Caco-2 (cell line): ENCODE measurements at regions not wholly inside any gene's neighbourhood (a gene's known extent, or its start where the extent isn't known, plus 50 kb on each side); places are given as distances from the start of the nearest gene placed in this dataset.

Experiments used
- BruUV-seq: library from RNA; stranded (reverse); fragments of 400-500 nt; replicated peaks from 2 replicates; lab custom pipeline; 2021; lab: Mats Ljungman, UMichigan
- CTCF ChIA-PET: fragments of 300-600 bp; sonication (Branson Sonifier 250); formaldehyde crosslinking; loops from one replicate; lab custom pipeline; 2022; ENCODE audit warnings: antibody characterized with exemption; lab: Charles Lee
- POLR2A ChIA-PET: fragments of 300-600 bp; sonication (Branson Sonifier 250); formaldehyde crosslinking; loops from one replicate; lab custom pipeline; 2022; ENCODE audit warnings: antibody characterized with exemption; lab: Charles Lee
- DNase-seq, 2 experiments: peaks; one replicate each; pipeline versions ENCODE4 v3.0.0 to v3.0.0-alpha.2; 2020 to 2022
- H3K27me3 ChIP-seq: replicated peaks from 2 replicates; pipeline ENCODE4 v1.6.0; 2011; ENCODE audit warnings: low read length; ENCODE audit not compliant: control insufficient read depth, insufficient read depth
- H3K36me3 ChIP-seq: 2 replicates; pipeline ENCODE4 v1.5.1; 2011; ENCODE audit warnings: low read length; ENCODE audit not compliant: control insufficient read depth, insufficient read depth
- H3K4me1 ChIP-seq: fragments of 250-450 bp; sonication (Bioruptor Pico); 2 replicates; pipeline ENCODE4 v1.5.1; 2020; ENCODE audit warnings: mild to moderate bottlenecking
- H3K4me3 ChIP-seq: 2 replicates; pipeline ENCODE4 v1.5.1; 2011; ENCODE audit warnings: low read depth, mild to moderate bottlenecking, control low read depth, low read length
- H3K9me3 ChIP-seq: fragments of 250-450 bp; sonication (Bioruptor Pico); 2 replicates; pipeline ENCODE4 v1.5.1; 2020; ENCODE audit warnings: mild to moderate bottlenecking, moderate library complexity
- H3K27ac Mint-ChIP-seq: one replicate; pipeline ENCODE4 v1.8.0; 2022; ENCODE audit warnings: mixed read lengths; ENCODE audit not compliant: unreplicated experiment
- H3K27me3 Mint-ChIP-seq: one replicate; pipeline ENCODE4 v1.8.0; 2022; ENCODE audit warnings: mixed read lengths; ENCODE audit not compliant: insufficient read depth, unreplicated experiment
- H3K36me3 Mint-ChIP-seq: one replicate; pipeline ENCODE4 v1.8.0; 2022; ENCODE audit warnings: mild to moderate bottlenecking, mixed read lengths; ENCODE audit not compliant: insufficient read depth, unreplicated experiment
- H3K4me1 Mint-ChIP-seq: one replicate; pipeline ENCODE4 v1.8.0; 2022; ENCODE audit warnings: low read depth, mixed read lengths; ENCODE audit not compliant: unreplicated experiment
- H3K4me3 Mint-ChIP-seq: one replicate; pipeline ENCODE4 v1.8.0; 2022; ENCODE audit warnings: mild to moderate bottlenecking, moderate library complexity, mixed read lengths; ENCODE audit not compliant: unreplicated experiment
- H3K9me3 Mint-ChIP-seq: one replicate; pipeline ENCODE4 v1.8.0; 2022; ENCODE audit warnings: mixed read lengths; ENCODE audit not compliant: unreplicated experiment
- CTCF ChIP-seq, 2 experiments: fragments of 200-600 bp in 1 of 2; IDR thresholded peaks; 1 replicate in 1 of 2; 2 replicates in 1 of 2; pipeline versions ENCODE4 v1.5.1 to v1.8.0; 2011 to 2022; ENCODE audit warnings: antibody characterized with exemption in 1 of 2, control low read depth in 1 of 2, inconsistent platforms in 1 of 2, low read depth in 1 of 2, low read length in 1 of 2, mild to moderate bottlenecking in 1 of 2, moderate library complexity in 1 of 2; ENCODE audit not compliant: insufficient read depth in 1 of 2, severe bottlenecking in 1 of 2, unreplicated experiment in 1 of 2
- intact Hi-C: fragments of 100-400 bp; cut with micrococcal nuclease; formaldehyde crosslinking; loops from one replicate; pipeline ENCODE4 v1.10.0; 2022; ENCODE audit not compliant: unreplicated experiment

DNA sequence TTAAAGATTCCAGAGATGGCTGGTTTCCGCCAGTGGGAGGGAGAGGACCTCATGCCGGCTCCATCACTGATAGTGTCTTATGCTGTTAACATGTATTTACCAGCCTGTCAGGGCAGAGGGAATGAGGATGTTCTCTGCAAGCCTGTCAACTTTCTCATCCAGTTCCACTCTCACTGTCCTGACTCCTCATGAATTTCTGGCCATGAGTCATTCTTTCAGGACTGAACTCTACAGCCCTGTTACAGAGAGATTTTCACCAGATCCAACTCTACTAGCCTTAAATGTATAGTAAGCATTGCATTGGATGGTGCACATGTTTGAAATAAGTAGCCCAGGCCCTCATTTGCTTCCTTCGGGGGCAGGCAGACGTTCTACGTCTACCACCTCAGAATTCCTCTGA lies 387.7 kb downstream of the TMEM135 start:
- no peak for DNase-seq
- H3K4me1 Mint-ChIP-seq = no peaks in the 10 kb centered on the region
- TF ChIP-seq CTCF (IDR thresholded peaks at IDR 0.05; ENCODE audit: insufficient read depth in 1 of 2, low read depth in 1 of 2, low read length in 1 of 2, severe bottlenecking in 1 of 2, unreplicated experiment in 1 of 2) = no peak
- no peak overlapping the region for H3K27ac Mint-ChIP-seq
- H3K9me3 Mint-ChIP-seq = no peaks in the 10 kb centered on the region
- no peaks in the 10 kb centered on the region for H3K36me3 ChIP-seq
- BruUV-seq = no TSS peak
- intact Hi-C loops = no loop called here
- H3K4me3 Mint-ChIP-seq = no peak overlapping the region
- ChIA-PET CTCF (no interaction called here), POLR2A (no interaction called here)
- H3K9me3 ChIP-seq = no peaks in the 10 kb centered on the region
- H3K36me3 Mint-ChIP-seq = no peaks in the 10 kb centered on the region
- no peaks in the 10 kb centered on the region for H3K27me3 ChIP-seq
- H3K4me1 ChIP-seq = 0 out of 2 replicates have a peak, but pooled peaks cover 4% of the 10 kb centered on the region
- no peak overlapping the region for H3K4me3 ChIP-seq
- no peaks in the 10 kb centered on the region for H3K27me3 Mint-ChIP-seq

DNA sequence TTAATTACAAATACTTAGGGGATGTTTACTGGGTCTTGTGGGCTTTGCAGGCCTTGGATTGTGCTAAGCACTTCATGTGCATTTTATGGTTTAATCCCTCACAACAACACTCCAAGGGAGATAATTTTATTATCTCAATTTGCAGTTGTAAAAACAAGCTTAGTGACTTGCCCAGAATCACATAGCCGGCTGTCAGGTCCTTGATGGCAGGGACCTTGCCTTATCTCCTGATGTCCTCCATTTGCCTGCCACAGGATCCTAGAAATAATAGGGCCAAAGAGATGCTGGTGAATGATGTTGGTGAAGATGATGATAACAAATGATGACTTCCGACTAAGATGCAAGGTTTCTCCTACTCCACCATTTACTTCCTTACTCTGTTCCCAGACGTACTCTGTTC lies 385.4 kb downstream of the TMEM135 start:
- H3K27ac Mint-ChIP-seq = no peak overlapping the region
- ChIA-PET CTCF (interaction anchor here (1.5 to 2.1 kb wide), 2 partner anchors 22 to 71 kb away, joined by 4 read pairs; no protein-coding TSS in a partner anchor), POLR2A (no interaction called here)
- H3K27me3 Mint-ChIP-seq = no peaks in the 10 kb centered on the region
- no peak for DNase-seq
- no peaks in the 10 kb centered on the region for H3K9me3 Mint-ChIP-seq
- H3K36me3 Mint-ChIP-seq = no peaks in the 10 kb centered on the region
- BruUV-seq = no TSS peak
- H3K4me1 ChIP-seq = 0 out of 2 replicates have a peak, but pooled peaks cover 2% of the 10 kb centered on the region
- H3K4me3 ChIP-seq = no peak overlapping the region
- no peaks in the 10 kb centered on the region for H3K9me3 ChIP-seq
- no peaks in the 10 kb centered on the region for H3K4me1 Mint-ChIP-seq
- no peak for TF ChIP-seq CTCF (IDR thresholded peaks at IDR 0.05; ENCODE audit: insufficient read depth in 1 of 2, low read depth in 1 of 2, low read length in 1 of 2, severe bottlenecking in 1 of 2, unreplicated experiment in 1 of 2)
- no peaks in the 10 kb centered on the region for H3K36me3 ChIP-seq
- intact Hi-C loops = loop anchor here (5.0 kb wide), 1 partner anchor 501 kb away; no protein-coding TSS in a partner anchor
- no peaks in the 10 kb centered on the region for H3K27me3 ChIP-seq
- H3K4me3 Mint-ChIP-seq = no peak overlapping the region

DNA sequence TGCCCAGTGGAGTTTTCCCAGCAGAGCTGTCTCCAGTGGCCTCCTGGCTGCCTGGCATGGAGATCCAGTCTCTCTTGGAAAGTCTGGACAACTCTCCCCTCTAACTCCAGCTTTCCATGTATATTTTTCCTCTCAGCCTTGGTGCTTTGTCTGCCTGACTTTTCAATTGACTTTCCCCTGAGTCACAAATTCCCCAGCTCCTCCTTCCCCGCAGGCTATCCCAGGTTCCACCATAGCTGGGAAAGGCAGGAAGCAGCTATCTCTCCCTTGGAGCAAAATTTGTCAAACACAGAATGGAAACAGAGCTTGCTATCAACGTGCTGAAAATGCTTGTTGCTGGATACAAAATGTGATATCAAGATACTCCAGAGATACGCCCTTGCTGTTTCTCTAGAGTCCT lies 384.8 kb downstream of the TMEM135 start:
- TF ChIP-seq CTCF (IDR thresholded peaks at IDR 0.05; ENCODE audit: insufficient read depth in 1 of 2, low read depth in 1 of 2, low read length in 1 of 2, severe bottlenecking in 1 of 2, unreplicated experiment in 1 of 2) = no peak
- no peaks in the 10 kb centered on the region for H3K9me3 Mint-ChIP-seq
- ChIA-PET CTCF (interaction anchor here (1.5 to 2.1 kb wide), 4 partner anchors 21 to 498 kb away, joined by 4 to 31 read pairs (median 5); no protein-coding TSS in a partner anchor), POLR2A (no interaction called here)
- Histone ChIP-seq H3K9me3 (no peaks in the 10 kb centered on the region), H3K36me3 (no peaks in the 10 kb centered on the region), H3K27me3 (no peaks in the 10 kb centered on the region), H3K4me3 (no peak overlapping the region), H3K4me1 (no peaks in the 10 kb centered on the region)
- no peak overlapping the region for H3K4me3 Mint-ChIP-seq
- H3K27ac Mint-ChIP-seq = no peak overlapping the region
- H3K36me3 Mint-ChIP-seq = no peaks in the 10 kb centered on the region
- H3K27me3 Mint-ChIP-seq = no peaks in the 10 kb centered on the region
- intact Hi-C loops = loop anchor here (5.0 kb wide), 1 partner anchor 500 kb away; no protein-coding TSS in a partner anchor
- peak; percentile 11 to 51 for DNase-seq
- BruUV-seq = no TSS peak
- no peaks in the 10 kb centered on the region for H3K4me1 Mint-ChIP-seq
